HT-29 (cell line): ENCODE measurements at regions not wholly inside any gene's neighbourhood (a gene's known extent, or its start where the extent isn't known, plus 50 kb on each side); places are given as distances from the start of the nearest gene placed in this dataset. TPM values are rescaled to one million over a fixed set of nuclear protein-coding genes. Genes with fewer than 3 reads are reported as not detected.

Source experiments
- small RNA-seq: library from RNA; depleted of rRNA; stranded (forward); fragments of <200 nt; gene quantifications from one replicate; pipeline ENCODE3, GENCODE V24; 2014

Small RNA genes lying in the stretch of these regions (small RNA-seq; reads per million reads assigned to genes)
- not detected for gene AP004371.1
- not detected for gene MIR8052
